OCI-LY1 (cell line): ENCODE measurements at regions not wholly inside any gene's neighbourhood (a gene's known extent, or its start where the extent isn't known, plus 50 kb on each side); places are given as distances from the start of the nearest gene placed in this dataset.

Experiments used
- H2AFZ ChIP-seq: fragments of 200-600 bp; sonication (generic), shearing (Covaris generic); 2 replicates; pipeline ENCODE4 v1.6.0; 2014; ENCODE audit warnings: antibody characterized with exemption, mild to moderate bottlenecking, low read length
- H3F3A ChIP-seq: fragments of 200-600 bp; sonication (generic), shearing (Covaris generic); 2 replicates; pipeline ENCODE4 v1.6.0; 2014; ENCODE audit warnings: mild to moderate bottlenecking, antibody characterized with exemption, low read length, moderate library complexity; ENCODE audit not compliant: insufficient read depth
- H3K27ac ChIP-seq: fragments of 200-600 bp; sonication (generic); 2 replicates; pipeline ENCODE4 v1.5.1; 2014; ENCODE audit warnings: low read length, mixed run types, mild to moderate bottlenecking, low read depth; ENCODE audit not compliant: poor library complexity, severe bottlenecking
- H3K27me3 ChIP-seq: fragments of 200-600 bp; sonication (generic); 2 replicates; pipeline ENCODE4 v1.6.0; 2014; ENCODE audit warnings: antibody characterized with exemption, mild to moderate bottlenecking, low read length, moderate library complexity; ENCODE audit not compliant: insufficient read depth
- H3K36me3 ChIP-seq: fragments of 200-600 bp; sonication (generic); 2 replicates; pipeline ENCODE4 v1.6.1; 2014; ENCODE audit warnings: mild to moderate bottlenecking, antibody characterized with exemption, low read length, moderate library complexity, mixed read lengths; ENCODE audit not compliant: insufficient read depth
- H3K4me1 ChIP-seq: fragments of 200-600 bp; sonication (generic); 2 replicates; pipeline ENCODE4 v1.5.1; 2014; ENCODE audit warnings: mild to moderate bottlenecking, low read length, moderate library complexity; ENCODE audit not compliant: insufficient read depth, severe bottlenecking
- H3K4me2 ChIP-seq: fragments of 200-600 bp; sonication (generic), shearing (Covaris generic); 2 replicates; pipeline ENCODE4 v1.6.1; 2014; ENCODE audit warnings: low read length
- H3K4me3 ChIP-seq: fragments of 200-600 bp; sonication (generic); 2 replicates; pipeline ENCODE4 v1.5.1; 2014; ENCODE audit warnings: low read length, low read depth, mild to moderate bottlenecking, mixed read lengths; ENCODE audit not compliant: poor library complexity, severe bottlenecking
- H3K79me2 ChIP-seq: fragments of 200-600 bp; shearing (Covaris generic); 2 replicates; pipeline ENCODE4 v1.6.1; 2016; ENCODE audit warnings: mixed run types, low read length, mixed read lengths; ENCODE audit not compliant: insufficient read depth
- H3K9ac ChIP-seq: fragments of 200-600 bp; sonication (generic), shearing (Covaris generic); 2 replicates; pipeline ENCODE4 v1.6.1; 2014; ENCODE audit warnings: mild to moderate bottlenecking, low read length, mixed read lengths
- H3K9me2 ChIP-seq: fragments of 200-600 bp; sonication (generic), shearing (Covaris generic); 2 replicates; pipeline ENCODE4 v1.6.1; 2014; ENCODE audit warnings: low read depth, mild to moderate bottlenecking, low read length, mixed read lengths
- H3K9me3 ChIP-seq: fragments of 200-600 bp; shearing (Covaris generic); 2 replicates; pipeline ENCODE4 v1.6.1; 2014; ENCODE audit warnings: low read length, mixed read lengths
- H4K20me1 ChIP-seq: fragments of 200-600 bp; sonication (generic), shearing (Covaris generic); 2 replicates; pipeline ENCODE4 v1.6.0; 2016; ENCODE audit warnings: mild to moderate bottlenecking, low read length; ENCODE audit not compliant: insufficient read depth
- CTCF ChIP-seq: fragments of 200-600 bp; sonication (generic), shearing (Covaris generic); IDR thresholded peaks from 2 replicates; pipeline ENCODE4 v1.5.1; 2017; ENCODE audit warnings: mild to moderate bottlenecking, antibody characterized with exemption, low read length, moderate library complexity, mixed read lengths
- EZH2 ChIP-seq: fragments of 200-600 bp; sonication (generic), shearing (Covaris generic); IDR thresholded peaks from 2 replicates; pipeline ENCODE4 v1.8.0; 2017; ENCODE audit warnings: borderline replicate concordance, mixed run types, mild to moderate bottlenecking, antibody characterized with exemption, low read length, moderate library complexity, mixed read lengths

- H3K79me2 ChIP-seq = no peaks in the 10 kb centered on the region
- no peaks in the 10 kb centered on the region for H4K20me1 ChIP-seq
- H3K4me1 ChIP-seq = peaks cover under 1% of the 10 kb centered on the region
- H2AFZ ChIP-seq = no peak overlapping the region
- TF ChIP-seq EZH2 (no peak), CTCF (no peak)
- H3K4me3 ChIP-seq = no peak overlapping the region
- no peak overlapping the region for H3K9ac ChIP-seq
- no peak overlapping the region for H3K4me2 ChIP-seq
- no peaks in the 10 kb centered on the region for H3K9me2 ChIP-seq
- no peaks in the 10 kb centered on the region for H3K27me3 ChIP-seq
- H3K36me3 ChIP-seq = no peaks in the 10 kb centered on the region
- H3K27ac ChIP-seq = no peak overlapping the region
- no peaks in the 10 kb centered on the region for H3F3A ChIP-seq
- H3K9me3 ChIP-seq = no peaks in the 10 kb centered on the region
These were observed 155.2 kb downstream of the BBOX1 start for GRCh38 chr11:27195837-27196202.

- Histone ChIP-seq H2AFZ (no peak overlapping the region), H3F3A (no peaks in the 10 kb centered on the region), H3K4me2 (no peak overlapping the region), H3K36me3 (no peaks in the 10 kb centered on the region), H3K9me3 (no peaks in the 10 kb centered on the region), H3K79me2 (no peaks in the 10 kb centered on the region), H3K4me1 (no peaks in the 10 kb centered on the region), H3K27me3 (no peaks in the 10 kb centered on the region), H3K9me2 (no peaks in the 10 kb centered on the region), H3K4me3 (no peak overlapping the region), H3K27ac (no peak overlapping the region), H3K9ac (no peak overlapping the region), H4K20me1 (no peaks in the 10 kb centered on the region)
- no peak for TF ChIP-seq CTCF
- no peak for TF ChIP-seq EZH2
These were observed 154.4 kb downstream of the BBOX1 start for GRCh38 chr11:27194976-27195375.

- no peaks in the 10 kb centered on the region for H3K4me1 ChIP-seq
- H3K79me2 ChIP-seq = no peaks in the 10 kb centered on the region
- no peaks in the 10 kb centered on the region for H3K36me3 ChIP-seq
- H3K9me2 ChIP-seq = no peaks in the 10 kb centered on the region
- no peak overlapping the region for H3K4me2 ChIP-seq
- no peaks in the 10 kb centered on the region for H3F3A ChIP-seq
- no peak overlapping the region for H3K4me3 ChIP-seq
- H4K20me1 ChIP-seq = no peaks in the 10 kb centered on the region
- no peak overlapping the region for H3K27ac ChIP-seq
- no peak overlapping the region for H3K9ac ChIP-seq
- H3K9me3 ChIP-seq = no peaks in the 10 kb centered on the region
- TF ChIP-seq CTCF (no peak), EZH2 (no peak)
- H3K27me3 ChIP-seq = no peaks in the 10 kb centered on the region
- no peak overlapping the region for H2AFZ ChIP-seq
These were observed 153.0 kb downstream of the BBOX1 start for GRCh38 chr11:27193434-27194225.
